SK-N-SH treated with all-trans-retinoic acid at 6 μM for 48 hours (cell line): ENCODE measurements at regions not wholly inside any gene's neighbourhood (a gene's known extent, or its start where the extent isn't known, plus 50 kb on each side); places are given as distances from the start of the nearest gene placed in this dataset.

Experiments used
- PPARA ChIP-seq: fragments of 250-450 bp; sonication (Bioruptor Pico); IDR thresholded peaks from 2 replicates; pipeline ENCODE4 v1.5.0; 2020; ENCODE audit warnings: mild to moderate bottlenecking, borderline replicate concordance
- TF ChIP-seq, protein P1 (sequence below): fragments of 250-450 bp; sonication (Bioruptor Pico); IDR thresholded peaks from 2 replicates; pipeline ENCODE4 v1.5.1; 2020; ENCODE audit warnings: low read depth, mild to moderate bottlenecking, moderate library complexity

DNA sequence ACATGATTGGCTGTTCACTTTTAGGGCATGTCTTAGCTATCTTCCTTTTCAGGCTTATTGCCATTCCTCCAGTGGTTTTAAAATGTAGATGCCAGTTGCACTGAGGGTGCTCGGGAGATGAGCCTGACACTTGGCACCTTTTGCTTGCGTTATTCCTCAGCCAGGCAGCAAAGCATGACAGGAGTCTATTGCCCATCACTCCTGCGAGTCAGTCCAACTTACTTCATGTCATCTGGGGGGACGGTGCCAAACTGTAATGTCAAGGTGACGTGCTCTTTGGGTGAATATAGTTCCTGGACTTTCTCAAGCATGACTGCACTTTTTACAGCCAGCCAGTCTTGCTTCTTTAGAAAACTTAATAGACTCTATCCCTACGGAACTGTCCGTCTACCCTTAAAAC, 406.0 kb upstream of the C2CD4B start:
- TF ChIP-seq, protein P1, sequence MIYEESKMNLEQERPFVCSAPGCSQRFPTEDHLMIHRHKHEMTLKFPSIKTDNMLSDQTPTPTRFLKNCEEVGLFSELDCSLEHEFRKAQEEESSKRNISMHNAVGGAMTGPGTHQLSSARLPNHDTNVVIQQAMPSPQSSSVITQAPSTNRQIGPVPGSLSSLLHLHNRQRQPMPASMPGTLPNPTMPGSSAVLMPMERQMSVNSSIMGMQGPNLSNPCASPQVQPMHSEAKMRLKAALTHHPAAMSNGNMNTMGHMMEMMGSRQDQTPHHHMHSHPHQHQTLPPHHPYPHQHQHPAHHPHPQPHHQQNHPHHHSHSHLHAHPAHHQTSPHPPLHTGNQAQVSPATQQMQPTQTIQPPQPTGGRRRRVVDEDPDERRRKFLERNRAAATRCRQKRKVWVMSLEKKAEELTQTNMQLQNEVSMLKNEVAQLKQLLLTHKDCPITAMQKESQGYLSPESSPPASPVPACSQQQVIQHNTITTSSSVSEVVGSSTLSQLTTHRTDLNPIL: no peak
- no peak for TF ChIP-seq PPARA
